K562 (cell line): ENCODE measurements at regions not wholly inside any gene's neighbourhood (a gene's known extent, or its start where the extent isn't known, plus 50 kb on each side); places are given as distances from the start of the nearest gene placed in this dataset.

Experiments used
- ATAC-seq: fragments of 200-7000 bp; cut with Tn5 transposase; 3 replicates; pipeline ENCODE4 v1.9.1; 2020; ENCODE audit warnings: moderate library complexity
- BruUV-seq: library from RNA; stranded (reverse); fragments of 400-500 nt; replicated peaks from 2 replicates; lab custom pipeline; 2021; lab: Mats Ljungman, UMichigan
- CTCF ChIA-PET: fragments of 300-600 bp; formaldehyde crosslinking; extraction: SDS; loops from one replicate; lab custom pipeline; 2021; ENCODE audit warnings: low intra/inter-chr PET ratio; lab: Yijun Ruan, JAX
- POLR2A ChIA-PET: fragments of 300-600, 350-650 bp; sonication (Branson Sonifier 250); formaldehyde crosslinking; extraction: SDS; loops from one replicate; lab custom pipeline; 2021; ENCODE audit warnings: antibody characterized with exemption, inconsistent platforms; lab: Yijun Ruan, JAX
- DNase-seq, 4 experiments: peaks; one replicate each; pipeline versions ENCODE4 v3.0.0 to v3.0.0-alpha.2; 2011 to 2018; ENCODE audit warnings: low spot score in 3 of 4, mixed read lengths in 3 of 4; ENCODE audit errors: extremely low read depth in 1 of 4
- FAIRE-seq: peaks from 2 replicates; lab custom pipeline; 2011; peaks lifted over from hg19 to GRCh38; lab: Jason Lieb, UNC
- H2AFZ ChIP-seq: 2 replicates; pipeline ENCODE4 v1.6.0; 2011; ENCODE audit warnings: low read depth, low read length, control low read depth, inconsistent platforms
- H3K27ac ChIP-seq: fragments of 200-600 bp; 3 replicates; pipeline ENCODE4 v1.8.0; 2011; ENCODE audit warnings: low read depth, mild to moderate bottlenecking, control low read depth, inconsistent platforms, low read length, moderate library complexity, mixed read lengths; ENCODE audit errors: extremely low read depth
- H3K27me3 ChIP-seq, 2 experiments: fragments of 300-600 bp in 1 of 2; 2 replicates in 1 of 2; 3 replicates in 1 of 2; pipeline versions ENCODE4 v1.6.0 to v1.8.0; 2011; ENCODE audit warnings: inconsistent platforms in 2 of 2, low read length in 2 of 2, mild to moderate bottlenecking in 1 of 2, mixed read lengths in 1 of 2, moderate library complexity in 1 of 2; ENCODE audit not compliant: control insufficient read depth in 2 of 2, insufficient read depth in 2 of 2
- H3K36me3 ChIP-seq: fragments of 300-600 bp; 3 replicates; pipeline ENCODE4 v1.8.0; 2011; ENCODE audit warnings: mild to moderate bottlenecking, low read length, inconsistent platforms; ENCODE audit not compliant: control insufficient read depth, insufficient read depth
- H3K4me1 ChIP-seq, 2 experiments: fragments of 200-600 bp in 1 of 2; replicated peaks in 1 of 2; 2 replicates in 1 of 2; 3 replicates in 1 of 2; pipeline versions ENCODE4 v1.5.1 to v1.8.0; 2011; ENCODE audit warnings: inconsistent platforms in 2 of 2, low read length in 2 of 2, mild to moderate bottlenecking in 1 of 2, mixed read lengths in 1 of 2, moderate library complexity in 1 of 2; ENCODE audit not compliant: control insufficient read depth in 2 of 2, insufficient read depth in 2 of 2
- H3K4me2 ChIP-seq: 2 replicates; pipeline ENCODE4 v1.6.1; 2011; ENCODE audit warnings: low read length, control low read depth, inconsistent platforms, mixed read lengths; ENCODE audit not compliant: insufficient read depth
- H3K4me3 ChIP-seq: fragments of 200-600 bp; sonication (generic), shearing (Covaris generic); 2 replicates; pipeline ENCODE4 v1.5.1; 2016; ENCODE audit warnings: control low read depth, inconsistent platforms
- H3K79me2 ChIP-seq: fragments of 200-600 bp; 3 replicates; pipeline ENCODE4 v1.8.0; 2011; ENCODE audit warnings: low read length, inconsistent platforms; ENCODE audit not compliant: control insufficient read depth, insufficient read depth
- H3K9ac ChIP-seq, 2 experiments: 2 replicates each; pipeline versions ENCODE4 v1.6.0 to v1.6.1; 2011; ENCODE audit warnings: low read depth in 2 of 2, low read length in 2 of 2, control low read depth in 1 of 2, inconsistent platforms in 1 of 2, mild to moderate bottlenecking in 1 of 2, mixed read lengths in 1 of 2; ENCODE audit not compliant: insufficient read depth in 1 of 2
- H3K9me1 ChIP-seq: one replicate; pipeline ENCODE4 v1.6.0; 2011; ENCODE audit warnings: inconsistent platforms, mild to moderate bottlenecking, low read length, moderate library complexity; ENCODE audit not compliant: control insufficient read depth, insufficient read depth
- H3K9me3 ChIP-seq: replicated peaks from 2 replicates; pipeline ENCODE4 v1.5.1; 2011; ENCODE audit warnings: low read depth, low read length, inconsistent platforms; ENCODE audit not compliant: control insufficient read depth, insufficient read depth
- H4K20me1 ChIP-seq: replicated peaks from 2 replicates; pipeline ENCODE4 v1.6.1; 2011; ENCODE audit warnings: low read length, inconsistent platforms, mixed read lengths; ENCODE audit not compliant: control insufficient read depth, insufficient read depth
- BRD9 ChIP-seq: fragments of 450-650 bp; IDR thresholded peaks from 2 replicates; pipeline ENCODE4 v1.6.1; 2018; ENCODE audit warnings: low read depth; ENCODE audit not compliant: partially characterized antibody
- E4F1 ChIP-seq: fragments of 250-450 bp; sonication (Bioruptor Pico); IDR thresholded peaks from 2 replicates; pipeline ENCODE4 v1.5.0; 2021; ENCODE audit warnings: mild to moderate bottlenecking, borderline replicate concordance
- EP400 ChIP-seq: fragments of 450-650 bp; IDR thresholded peaks from 2 replicates; pipeline ENCODE4 v1.6.1; 2017; ENCODE audit warnings: antibody characterized with exemption, mild to moderate bottlenecking, moderate library complexity
- ETV1 ChIP-seq: fragments of 450-650 bp; conservative IDR thresholded peaks from 2 replicates; pipeline ENCODE4 v1.6.1; 2016; ENCODE audit warnings: missing genetic modification characterization, control low read depth, low read depth, missing compliant biosample characterization
- FIP1L1 ChIP-seq: fragments of 200-400 bp; formaldehyde crosslinking; IDR thresholded peaks from 2 replicates; pipeline ENCODE4 v1.6.1; 2018; ENCODE audit warnings: mild to moderate bottlenecking, low read depth, low read length; ENCODE audit not compliant: poor library complexity, severe bottlenecking
- FOXK1 ChIP-seq: sonication (generic); formaldehyde crosslinking; IDR thresholded peaks from 2 replicates; pipeline ENCODE4 v1.8.0; 2022; ENCODE audit warnings: missing genetic modification reagents, mild to moderate bottlenecking, borderline replicate concordance
- KLF16 ChIP-seq: IDR thresholded peaks from 2 replicates; pipeline ENCODE4 v1.6.1; 2016; ENCODE audit warnings: antibody characterized with exemption
- PHB ChIP-seq: fragments of 250-450 bp; sonication (Bioruptor Pico); IDR thresholded peaks from 2 replicates; pipeline ENCODE4 v1.5.0; 2021
- POLR2AphosphoS2 ChIP-seq: IDR thresholded peaks from 2 replicates; pipeline ENCODE4 v1.6.1; 2012; ENCODE audit warnings: low read length, improper control_type of control experiment
- SMC3 ChIP-seq: conservative IDR thresholded peaks from 2 replicates; pipeline ENCODE4 v1.6.1; 2011; ENCODE audit warnings: low read depth, low read length, improper control_type of control experiment; ENCODE audit not compliant: insufficient read depth
- THRA ChIP-seq: fragments of 450-650 bp; IDR thresholded peaks from 2 replicates; pipeline ENCODE4 v1.6.1; 2017; ENCODE audit warnings: mild to moderate bottlenecking, moderate library complexity
- TOE1 ChIP-seq, 2 experiments: fragments of 450-650 bp in 1 of 2; sonication (generic) in 1 of 2; formaldehyde crosslinking in 1 of 2; IDR thresholded peaks; 2 replicates each; pipeline versions ENCODE4 v1.7.1 to v1.8.0; 2016 to 2022; ENCODE audit warnings: borderline replicate concordance in 2 of 2, mild to moderate bottlenecking in 2 of 2, antibody characterized with exemption in 1 of 2, inconsistent platforms in 1 of 2, low read depth in 1 of 2, missing genetic modification reagents in 1 of 2, moderate library complexity in 1 of 2
- ZNF146 ChIP-seq: IDR thresholded peaks from one replicate; pipeline ENCODE4 v1.6.1; 2018; ENCODE audit warnings: missing compliant biosample characterization; ENCODE audit not compliant: unreplicated experiment
- ZNF274 ChIP-seq: IDR thresholded peaks from 2 replicates; pipeline ENCODE4 v1.6.1; 2011; ENCODE audit warnings: low read depth, mild to moderate bottlenecking, low read length, moderate library complexity, borderline replicate concordance
- ZNF280B ChIP-seq: fragments of 250-450 bp; sonication (Bioruptor Pico); IDR thresholded peaks from 2 replicates; pipeline ENCODE4 v1.5.1; 2021; ENCODE audit warnings: mild to moderate bottlenecking
- ZNF398 ChIP-seq: fragments of 250-450 bp; sonication (Bioruptor Pico); IDR thresholded peaks from 2 replicates; pipeline ENCODE4 v1.8.0; 2021; ENCODE audit warnings: moderate library complexity, mild to moderate bottlenecking, inconsistent platforms
- ZNF586 ChIP-seq: fragments of 450-650 bp; formaldehyde crosslinking; conservative IDR thresholded peaks from 2 replicates; pipeline ENCODE4 v1.4.0; 2020; ENCODE audit warnings: mild to moderate bottlenecking, moderate library complexity
- WGBS: fragments of 100-300 bp; shearing (Covaris generic); methylation state at CpG from one replicate; pipeline ENCODE4 v1.1.6; 2016; ENCODE audit warnings: low coverage, mixed read lengths; ENCODE audit not compliant: insufficient coverage; ENCODE audit errors: missing lambda C conversion rate; 5-methylcytosine and 5-hydroxymethylcytosine counted together
- in situ Hi-C: fragments of 300-500 bp; cut with MboI; formaldehyde crosslinking; loops from 4 replicates; pipeline ENCODE4 v1.15.0; 2018; ENCODE audit warnings: inconsistent platforms, mixed read lengths
- intact Hi-C: fragments of 100-400 bp; cut with micrococcal nuclease; formaldehyde crosslinking; loops from 2 replicates; pipeline ENCODE4 v1.14.2; 2022

GRCh38 chr4:59536428-59536827, 1663.7 kb upstream of the ADGRL3 start:
- H3K9ac ChIP-seq = no peak overlapping the region
- no peak for ATAC-seq
- no peak overlapping the region for H2AFZ ChIP-seq
- H3K79me2 ChIP-seq = no peaks in the 10 kb centered on the region
- no peak overlapping the region for H3K27ac ChIP-seq
- no peak for DNase-seq
- no peaks in the 10 kb centered on the region for H3K36me3 ChIP-seq
- H3K4me1 ChIP-seq = no peaks in the 10 kb centered on the region
- 0 out of 2 replicates have a peak, but pooled peaks cover 1% of the 10 kb centered on the region for H3K9me3 ChIP-seq
- 3% methylated on average over 3 of the region's 3 CpGs for WGBS
- H3K9me1 ChIP-seq = no peaks in the 10 kb centered on the region
- no peak for FAIRE-seq
- in situ Hi-C loops = no loop called here
- no peaks in the 10 kb centered on the region for H4K20me1 ChIP-seq
- POLR2A ChIA-PET = no interaction called here
- no TSS peak for BruUV-seq
- CTCF ChIA-PET = no interaction called here
- intact Hi-C loops = no loop called here
- H3K4me3 ChIP-seq = no peak overlapping the region
- no peak overlapping the region for H3K4me2 ChIP-seq
- H3K27me3 ChIP-seq = no peaks in the 10 kb centered on the region
- TF ChIP-seq FOXK1 (CRISPR knock-in tag) (no peak), THRA (no peak), KLF16 (no peak), TOE1 (IDR thresholded peaks at IDR 0.05; ENCODE audit: borderline replicate concordance) (no peak), TOE1 (CRISPR knock-in tag; IDR thresholded peaks at IDR 0.05; ENCODE audit: borderline replicate concordance, low read depth) (no peak), ZNF146 (CRISPR knock-in tag) (no peak), ZNF586 (no peak), POLR2AphosphoS2 (no peak), ZNF398 (CRISPR knock-in tag) (no peak), PHB (CRISPR knock-in tag) (no peak), ZNF274 (no peak), ZNF280B (CRISPR knock-in tag) (no peak), BRD9 (no peak), ETV1 (no peak), FIP1L1 (no peak), EP400 (no peak), SMC3 (no peak), E4F1 (CRISPR knock-in tag) (no peak)
